OCI-LY1 (cell line): ENCODE measurements at regions not wholly inside any gene's neighbourhood (a gene's known extent, or its start where the extent isn't known, plus 50 kb on each side); places are given as distances from the start of the nearest gene placed in this dataset.

ENCODE experiments used
- CTCF ChIP-seq: fragments of 200-600 bp; sonication (generic), shearing (Covaris generic); IDR thresholded peaks from 2 replicates; pipeline ENCODE4 v1.5.1; 2017; ENCODE audit warnings: mild to moderate bottlenecking, antibody characterized with exemption, low read length, moderate library complexity, mixed read lengths
- EZH2 ChIP-seq: fragments of 200-600 bp; sonication (generic), shearing (Covaris generic); IDR thresholded peaks from 2 replicates; pipeline ENCODE4 v1.8.0; 2017; ENCODE audit warnings: borderline replicate concordance, mixed run types, mild to moderate bottlenecking, antibody characterized with exemption, low read length, moderate library complexity, mixed read lengths

GRCh38 chr4:25535701-25536473, 119.8 kb upstream of the SLC34A2 start:
- no peak for TF ChIP-seq CTCF
- TF ChIP-seq EZH2 = no peak
